Brain microvascular endothelial cell (primary cell): ENCODE measurements at regions not wholly inside any gene's neighbourhood (a gene's known extent, or its start where the extent isn't known, plus 50 kb on each side); places are given as distances from the start of the nearest gene placed in this dataset.
"Not testable (repeated sequence)": the region's sequence is repeated elsewhere in the genome, so short reads cannot be mapped to it uniquely, and the experiment has no call there.

Experiments
- DNase-seq: peaks from one replicate; pipeline ENCODE4 v3.0.0-alpha.2; 2020
- H3K27ac ChIP-seq: fragments of 250-450 bp; sonication (Bioruptor Pico); 2 replicates; pipeline ENCODE4 v1.5.1; 2020; ENCODE audit warnings: mild to moderate bottlenecking, moderate library complexity
- H3K27me3 ChIP-seq: fragments of 250-450 bp; sonication (Bioruptor Pico); replicated peaks from 2 replicates; pipeline ENCODE4 v1.5.1; 2020; ENCODE audit warnings: mild to moderate bottlenecking
- H3K36me3 ChIP-seq: fragments of 250-450 bp; sonication (Bioruptor Pico); replicated peaks from 2 replicates; pipeline ENCODE4 v1.5.1; 2020; ENCODE audit warnings: mild to moderate bottlenecking
- H3K4me3 ChIP-seq: 2 replicates; pipeline ENCODE4 v1.5.1; 2011; ENCODE audit warnings: low read depth, mild to moderate bottlenecking, control low read depth, low read length, moderate library complexity
- CTCF ChIP-seq: IDR thresholded peaks from 2 replicates; pipeline ENCODE4 v1.5.1; 2011; ENCODE audit warnings: low read depth, mild to moderate bottlenecking, moderate library complexity, low read length, control low read depth, inconsistent platforms; ENCODE audit errors: missing control alignments
- in situ Hi-C: cut with HindIII; loops from 2 replicates; pipeline ENCODE4 v1.10.0; 2017; ENCODE audit warnings: low sequenced_read_pairs, low pct_ligation_motif_present

GRCh38 chrX:485368-485767, 98.7 kb upstream of the PPP2R3B start:
- Histone ChIP-seq H3K27me3 (no peaks in the 10 kb centered on the region), H3K36me3 (no peaks in the 10 kb centered on the region), H3K4me3 (no peak overlapping the region), H3K27ac (no peak overlapping the region)
- TF ChIP-seq CTCF, result no peak
- in situ Hi-C loops, result no loop called here
- DNase-seq, result no peak

- Histone ChIP-seq H3K36me3 (no peaks in the 10 kb centered on the region), H3K27me3 (no peaks in the 10 kb centered on the region), H3K4me3 (no peak overlapping the region), H3K27ac (no peak overlapping the region)
- TF ChIP-seq CTCF, result no peak
- in situ Hi-C loops, result no loop called here
- DNase-seq, result no peak
Measured at GRCh38 chrX:486325-486724, 99.6 kb upstream of the PPP2R3B start.

GRCh38 chrX:487836-488235, 101.1 kb upstream of the PPP2R3B start:
- in situ Hi-C loops, result no loop called here
- Histone ChIP-seq H3K27me3 (no peaks in the 10 kb centered on the region), H3K4me3 (no peak overlapping the region), H3K36me3 (no peaks in the 10 kb centered on the region), H3K27ac (no peak overlapping the region)
- TF ChIP-seq CTCF, result no peak
- no peak for DNase-seq

- H3K4me3 ChIP-seq, result no peak overlapping the region
- no peaks in the 10 kb centered on the region for H3K27me3 ChIP-seq
- no peak for DNase-seq
- no peaks in the 10 kb centered on the region for H3K36me3 ChIP-seq
- no peak overlapping the region for H3K27ac ChIP-seq
- no peak for TF ChIP-seq CTCF
- in situ Hi-C loops, result no loop called here
Measured at GRCh38 chrX:489820-490219, 103.1 kb upstream of the PPP2R3B start.

- Histone ChIP-seq H3K27me3 (no peaks in the 10 kb centered on the region), H3K4me3 (no peak overlapping the region), H3K36me3 (no peaks in the 10 kb centered on the region), H3K27ac (no peak overlapping the region)
- no peak for DNase-seq
- no peak for TF ChIP-seq CTCF
- in situ Hi-C loops, result no loop called here
Measured at GRCh38 chrX:497186-498014, 110.7 kb upstream of the PPP2R3B start.

- H3K4me3 ChIP-seq, in situ Hi-C loops, H3K36me3 ChIP-seq, DNase-seq, H3K27ac ChIP-seq, H3K27me3 ChIP-seq: not testable (repeated sequence)
Measured at GRCh38 chrX:498901-499300, 112.2 kb upstream of the PPP2R3B start.
